GM12873 (cell line): ENCODE measurements at regions not wholly inside any gene's neighbourhood (a gene's known extent, or its start where the extent isn't known, plus 50 kb on each side); places are given as distances from the start of the nearest gene placed in this dataset.

Experiments
- TF ChIP-seq, protein P1 (sequence below): IDR thresholded peaks from 2 replicates; pipeline ENCODE4 v1.5.1; 2012; ENCODE audit warnings: low read depth, mild to moderate bottlenecking, moderate library complexity, low read length, control low read depth; ENCODE audit not compliant: insufficient read depth; ENCODE audit errors: missing control alignments

DNA sequence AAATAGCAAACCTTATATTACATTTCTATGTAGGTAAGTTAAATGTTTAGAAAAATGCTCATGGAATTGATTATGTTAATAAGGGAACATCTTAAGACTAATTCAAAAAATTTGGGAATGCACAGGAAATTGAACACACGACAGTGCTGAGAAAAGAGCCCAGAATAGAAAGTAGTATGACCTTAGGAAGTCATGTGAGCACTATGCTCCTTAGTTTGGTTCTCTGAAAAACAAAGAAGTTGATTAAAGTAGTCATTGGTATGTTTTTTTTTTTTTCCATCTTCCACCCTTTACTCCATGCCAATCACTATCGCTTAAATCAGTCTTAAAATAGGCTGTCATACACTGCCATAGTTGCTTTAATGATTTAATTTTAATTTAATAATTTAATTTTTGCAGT, 242.9 kb downstream of the ANKRD7 start:
- TF ChIP-seq, protein P1, sequence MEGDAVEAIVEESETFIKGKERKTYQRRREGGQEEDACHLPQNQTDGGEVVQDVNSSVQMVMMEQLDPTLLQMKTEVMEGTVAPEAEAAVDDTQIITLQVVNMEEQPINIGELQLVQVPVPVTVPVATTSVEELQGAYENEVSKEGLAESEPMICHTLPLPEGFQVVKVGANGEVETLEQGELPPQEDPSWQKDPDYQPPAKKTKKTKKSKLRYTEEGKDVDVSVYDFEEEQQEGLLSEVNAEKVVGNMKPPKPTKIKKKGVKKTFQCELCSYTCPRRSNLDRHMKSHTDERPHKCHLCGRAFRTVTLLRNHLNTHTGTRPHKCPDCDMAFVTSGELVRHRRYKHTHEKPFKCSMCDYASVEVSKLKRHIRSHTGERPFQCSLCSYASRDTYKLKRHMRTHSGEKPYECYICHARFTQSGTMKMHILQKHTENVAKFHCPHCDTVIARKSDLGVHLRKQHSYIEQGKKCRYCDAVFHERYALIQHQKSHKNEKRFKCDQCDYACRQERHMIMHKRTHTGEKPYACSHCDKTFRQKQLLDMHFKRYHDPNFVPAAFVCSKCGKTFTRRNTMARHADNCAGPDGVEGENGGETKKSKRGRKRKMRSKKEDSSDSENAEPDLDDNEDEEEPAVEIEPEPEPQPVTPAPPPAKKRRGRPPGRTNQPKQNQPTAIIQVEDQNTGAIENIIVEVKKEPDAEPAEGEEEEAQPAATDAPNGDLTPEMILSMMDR: no peak

- TF ChIP-seq, protein P1: no peak
These were observed 248.1 kb downstream of the ANKRD7 start for GRCh38 chr7:118472581-118472980.

GRCh38 chr7:118473271-118473670, 248.8 kb downstream of the ANKRD7 start:
- TF ChIP-seq, protein P1: no peak

GRCh38 chr7:118476036-118476435, 251.5 kb downstream of the ANKRD7 start:
- TF ChIP-seq, protein P1: no peak

DNA sequence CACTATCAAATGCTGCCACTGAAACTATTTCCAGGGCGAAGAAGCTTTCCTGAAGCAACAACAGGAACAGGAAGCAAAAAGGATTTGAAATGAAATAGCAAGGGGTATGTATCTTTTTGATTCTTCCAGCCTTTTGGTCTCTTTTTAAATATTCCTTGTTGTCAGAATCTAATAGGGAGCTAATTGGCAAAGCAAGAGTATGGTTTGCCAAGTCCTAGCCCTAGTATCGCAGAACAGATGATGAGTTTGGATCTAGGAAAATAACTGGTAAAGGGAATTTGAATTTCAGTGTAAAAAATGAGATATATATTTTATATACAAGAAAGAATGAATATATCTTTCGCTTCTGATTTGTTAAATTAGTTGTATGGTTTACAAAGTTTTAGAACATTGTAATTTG, 252.5 kb downstream of the ANKRD7 start:
- TF ChIP-seq, protein P1: no peak

- TF ChIP-seq, protein P1: no peak
These were observed 253.7 kb downstream of the ANKRD7 start for GRCh38 chr7:118478236-118478635.

DNA sequence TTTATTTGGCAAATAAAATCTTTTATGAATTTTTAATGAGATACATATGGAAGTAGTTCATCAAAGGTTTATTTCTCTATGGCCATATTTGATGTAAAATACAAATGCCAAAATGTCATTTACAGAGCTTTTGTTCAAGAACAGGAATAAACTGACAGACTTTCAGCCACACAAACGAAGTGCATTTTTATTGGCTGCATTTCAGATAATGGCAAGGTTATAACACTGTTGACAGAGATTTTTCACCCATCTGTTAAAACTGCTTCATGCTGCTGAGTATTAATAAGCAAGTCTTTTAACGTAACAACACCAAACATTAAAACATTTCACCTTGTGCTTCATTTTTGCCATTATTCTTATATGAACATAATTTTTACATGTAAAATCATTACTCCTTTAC, 254.4 kb downstream of the ANKRD7 start:
- TF ChIP-seq, protein P1: no peak
